RKO (cell line): ENCODE measurements at regions not wholly inside any gene's neighbourhood (a gene's known extent, or its start where the extent isn't known, plus 50 kb on each side); places are given as distances from the start of the nearest gene placed in this dataset.

Experiments
- DNase-seq: peaks from one replicate; pipeline ENCODE4 v3.0.0-alpha.2; 2016; ENCODE audit warnings: low spot score

- DNase-seq: no peak
Measured at GRCh38 chr1:13922466-13923110, 222.6 kb downstream of the PRDM2 start.

DNA sequence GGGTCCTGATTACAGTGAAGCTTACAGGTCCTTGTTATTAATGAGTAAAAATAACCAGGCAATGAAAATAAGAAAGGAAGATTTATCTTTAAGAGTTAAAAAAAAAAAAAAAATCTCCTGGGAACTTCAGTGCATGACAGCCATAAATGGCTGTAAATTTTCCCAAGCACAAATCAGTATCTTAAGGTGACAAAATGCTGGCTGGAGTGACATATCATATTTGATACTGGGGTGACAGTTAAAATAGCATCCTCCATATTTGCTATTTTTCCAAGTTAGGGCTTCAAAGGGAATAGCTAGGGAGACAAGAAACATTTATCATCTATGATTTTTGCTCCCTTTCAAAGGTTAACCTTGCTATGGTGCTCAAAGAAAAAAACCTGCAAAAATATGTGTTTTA is 226.6 kb downstream of the PRDM2 start:
- no peak for DNase-seq

- DNase-seq: no peak
Measured at GRCh38 chr1:13927736-13928135, 227.7 kb downstream of the PRDM2 start.

- DNase-seq: no peak
Measured at GRCh38 chr1:13929313-13929712, 229.3 kb downstream of the PRDM2 start.

DNA sequence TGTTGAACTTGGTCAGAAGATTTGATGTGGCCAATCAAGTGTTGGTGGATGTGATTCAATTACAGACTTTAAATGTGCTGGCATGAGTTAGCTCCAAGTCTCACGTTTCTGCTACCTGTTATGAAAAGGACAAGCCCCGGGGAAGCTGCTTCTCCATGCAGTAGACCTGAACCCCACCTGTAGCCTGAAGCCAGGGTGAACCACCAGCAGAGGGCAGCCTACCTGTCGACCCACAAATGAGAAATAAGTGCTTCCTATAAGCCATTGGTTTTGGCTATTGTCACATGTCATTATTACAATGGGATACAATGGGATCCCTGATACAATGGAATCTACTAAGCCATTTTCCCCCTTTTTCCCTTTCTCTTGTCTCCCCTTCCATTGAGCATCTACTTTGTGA is 230.2 kb downstream of the PRDM2 start:
- peak; percentile 7 for DNase-seq

- DNase-seq: no peak
Measured at GRCh38 chr1:13931226-13931625, 231.2 kb downstream of the PRDM2 start.

- DNase-seq: no peak
Measured at GRCh38 chr1:13935336-13935735, 235.3 kb downstream of the PRDM2 start.

DNA sequence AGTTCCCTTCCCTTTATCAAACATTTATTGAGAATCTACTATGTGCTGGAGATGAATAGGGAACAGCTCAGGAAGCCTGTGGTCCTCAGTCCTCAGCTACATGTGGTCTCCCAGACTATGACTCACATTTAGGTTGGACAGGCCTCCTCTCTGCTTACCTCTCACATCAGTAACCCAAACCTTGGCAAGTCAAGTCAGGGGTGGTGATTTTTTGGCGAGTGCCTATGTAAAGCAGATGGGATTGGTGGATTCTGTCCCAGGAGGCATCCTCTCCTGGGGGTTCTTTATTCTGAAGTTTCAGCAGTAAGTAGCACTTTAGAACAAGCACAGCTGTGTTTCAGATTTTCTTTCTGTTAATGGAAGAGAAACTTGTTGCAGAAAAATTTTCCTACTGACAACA is 241.3 kb downstream of the PRDM2 start:
- DNase-seq: no peak

DNA sequence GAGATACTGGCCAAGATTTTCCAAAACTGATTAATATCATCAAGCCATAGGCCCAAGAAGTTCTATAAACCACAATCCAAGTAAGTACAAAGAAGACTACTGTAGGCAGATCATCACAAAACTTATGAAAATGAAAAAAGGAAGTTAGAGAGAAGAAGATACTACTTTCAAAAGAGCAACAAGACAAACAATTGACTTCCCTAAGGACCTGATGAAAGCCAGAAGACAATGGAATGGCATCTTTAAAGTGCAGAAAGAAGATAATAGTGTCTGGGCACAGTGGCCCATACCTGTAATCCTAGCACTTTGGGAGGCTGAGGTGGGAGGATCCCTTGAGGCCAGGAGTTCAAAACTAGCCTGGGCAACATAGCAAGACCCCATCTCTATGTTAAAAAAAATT is 243.1 kb downstream of the PRDM2 start:
- DNase-seq: no peak

- DNase-seq: no peak
Measured at GRCh38 chr1:13945856-13946255, 245.9 kb downstream of the PRDM2 start.

- DNase-seq: no peak
Measured at GRCh38 chr1:13947658-13948057, 247.7 kb downstream of the PRDM2 start.

- DNase-seq: no peak
Measured at GRCh38 chr1:13948396-13948795, 248.4 kb downstream of the PRDM2 start.

DNA sequence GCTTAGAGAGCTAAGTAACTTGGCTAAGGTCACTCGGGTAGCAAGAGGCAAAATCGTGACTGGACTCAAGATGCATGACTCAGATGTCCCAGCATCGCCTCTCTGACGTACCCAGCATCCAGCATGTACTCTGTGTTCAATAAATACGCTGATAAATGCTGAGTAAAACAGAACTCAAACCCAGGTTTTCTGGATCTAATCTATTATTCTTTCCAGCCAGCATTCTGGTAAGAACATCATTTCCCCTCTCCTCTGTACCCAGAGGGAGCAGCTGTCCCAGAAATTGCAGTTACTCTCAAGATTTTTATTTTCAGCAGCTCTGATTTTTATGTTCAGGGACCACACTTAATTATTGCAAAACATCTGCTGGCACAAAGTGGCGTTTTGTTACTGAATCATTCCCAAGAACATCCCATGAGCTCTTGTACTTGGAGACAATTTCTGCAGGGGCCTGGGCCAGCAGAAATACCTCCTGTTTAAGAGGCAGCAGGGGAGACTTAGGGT is 249.0 kb downstream of the PRDM2 start:
- no peak for DNase-seq

DNA sequence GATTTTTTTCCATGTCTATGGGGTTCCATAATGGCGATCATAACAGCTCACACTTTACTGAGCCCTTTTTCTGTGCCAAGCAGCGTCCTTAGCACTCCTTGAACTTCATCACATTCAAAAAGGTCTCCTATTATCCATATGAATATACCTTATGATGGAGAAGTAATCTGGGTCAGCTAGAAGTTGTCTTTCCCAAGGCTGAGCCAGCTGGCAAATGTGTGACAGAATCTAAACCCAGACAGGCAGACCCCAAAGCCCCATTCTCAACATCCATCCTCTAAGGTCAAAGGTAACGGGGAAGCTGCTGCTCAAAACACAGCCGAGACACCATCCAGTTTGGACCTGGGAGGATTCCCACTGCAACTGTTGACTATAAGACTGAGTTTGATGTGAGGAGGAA is 249.6 kb downstream of the PRDM2 start:
- DNase-seq: no peak

DNA sequence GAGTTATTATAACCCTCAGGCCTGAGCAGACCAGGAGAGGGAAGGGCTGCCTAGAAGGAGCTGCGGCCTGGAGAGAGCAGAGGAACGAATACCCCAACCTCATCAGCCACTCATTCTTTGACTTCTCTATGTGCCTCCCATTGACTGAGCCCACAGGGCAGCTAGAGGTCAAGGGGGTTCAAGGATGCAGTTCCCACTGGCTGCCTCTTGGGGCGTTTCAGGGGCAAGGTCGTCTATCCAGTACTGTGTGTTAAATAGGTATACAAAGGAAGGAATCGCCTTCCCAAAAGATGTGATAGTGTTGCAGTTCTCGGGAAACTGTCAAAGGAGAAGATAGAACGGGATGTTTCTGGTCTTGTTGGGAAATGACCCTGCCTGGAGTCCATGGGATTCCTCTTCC is 250.6 kb downstream of the PRDM2 start:
- DNase-seq: no peak

GRCh38 chr1:13951793-13952751 is 252.1 kb downstream of the PRDM2 start:
- DNase-seq: no peak

DNA sequence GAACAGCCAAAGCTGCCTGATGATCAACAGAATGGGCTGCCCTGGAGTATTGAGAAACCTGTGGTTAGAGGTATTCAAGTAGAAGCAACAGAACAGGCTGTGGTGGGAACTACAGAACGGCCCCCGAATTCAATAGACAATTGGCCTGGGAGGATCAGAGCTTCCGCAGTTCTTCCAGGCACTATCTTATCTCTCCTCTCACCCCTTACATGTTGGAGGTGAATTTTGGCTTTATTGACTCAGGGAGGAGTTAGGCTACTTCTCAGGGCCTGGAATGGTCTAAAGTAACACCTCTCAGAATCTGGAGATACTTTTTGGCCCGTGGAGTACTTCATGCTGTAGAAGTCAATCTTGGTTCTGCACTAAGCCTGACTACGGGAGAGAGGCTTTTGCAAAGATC is 253.0 kb downstream of the PRDM2 start:
- no peak for DNase-seq

GRCh38 chr1:13956393-13956792 is 256.4 kb downstream of the PRDM2 start:
- no peak for DNase-seq

DNA sequence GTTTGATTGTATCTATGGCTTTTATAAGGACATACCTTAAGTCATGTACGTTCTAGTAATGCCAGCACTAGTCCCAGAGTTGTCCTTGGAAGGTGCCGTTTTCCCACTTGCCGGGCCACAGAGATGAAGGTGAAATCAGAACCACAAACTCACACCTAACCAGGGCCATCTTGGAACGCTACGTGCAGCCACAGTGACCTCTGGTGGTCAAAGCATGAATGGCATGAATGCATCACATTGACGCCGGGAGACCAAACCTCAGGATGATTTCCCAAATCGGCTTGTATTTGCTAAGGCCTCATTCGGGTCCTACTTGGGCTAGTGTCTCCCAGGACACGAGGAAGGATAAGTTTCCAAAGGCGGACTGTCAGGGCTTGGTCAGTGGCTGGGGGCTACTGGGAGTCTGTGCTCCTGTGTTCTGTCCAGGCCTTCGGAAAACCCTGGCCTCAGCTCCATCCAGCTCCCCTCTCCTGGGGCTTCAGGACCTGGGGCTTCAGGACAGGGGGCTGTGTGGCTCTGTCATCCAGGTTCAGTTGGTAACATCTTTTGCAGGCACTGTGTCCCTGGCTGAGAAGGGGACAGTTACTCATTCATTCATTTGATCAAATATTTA is 260.5 kb downstream of the PRDM2 start:
- DNase-seq: peak; percentile 40

GRCh38 chr1:13964768-13965167 is 264.8 kb downstream of the PRDM2 start:
- no peak for DNase-seq

- peak; percentile 60 for DNase-seq
Measured at GRCh38 chr1:13965770-13966398, 265.9 kb downstream of the PRDM2 start.

- no peak for DNase-seq
Measured at GRCh38 chr1:13967707-13968106, 267.7 kb downstream of the PRDM2 start.
